T-helper 1 cell treated with Interleukin-12 subunit alpha and Interleukin-12 subunit beta and Interleukin-4 antibody, amounts not matched to agents 30 μg/mL and 1 μg/mL, for 36 hours (primary cell): ENCODE measurements at regions not wholly inside any gene's neighbourhood (a gene's known extent, or its start where the extent isn't known, plus 50 kb on each side); places are given as distances from the start of the nearest gene placed in this dataset.
"Not testable (repeated sequence)": the region's sequence is repeated elsewhere in the genome, so short reads cannot be mapped to it uniquely, and the experiment has no call there.

Source experiments
- H3K27ac Mint-ChIP-seq: one replicate; pipeline ENCODE4 v1.8.0; 2021; ENCODE audit warnings: mild to moderate bottlenecking, mixed read lengths
- H3K27me3 Mint-ChIP-seq: one replicate; pipeline ENCODE4 v1.8.0; 2021; ENCODE audit warnings: low read depth, mixed read lengths
- H3K36me3 Mint-ChIP-seq: one replicate; pipeline ENCODE4 v1.8.0; 2021; ENCODE audit warnings: low read depth, mixed read lengths
- H3K4me1 Mint-ChIP-seq: one replicate; pipeline ENCODE4 v1.8.0; 2021; ENCODE audit warnings: low read depth, mixed read lengths
- H3K4me3 Mint-ChIP-seq: one replicate; pipeline ENCODE4 v1.8.0; 2021; ENCODE audit warnings: mild to moderate bottlenecking, moderate library complexity, mixed read lengths
- H3K9me3 Mint-ChIP-seq: one replicate; pipeline ENCODE4 v1.8.0; 2021; ENCODE audit warnings: mixed read lengths

DNA sequence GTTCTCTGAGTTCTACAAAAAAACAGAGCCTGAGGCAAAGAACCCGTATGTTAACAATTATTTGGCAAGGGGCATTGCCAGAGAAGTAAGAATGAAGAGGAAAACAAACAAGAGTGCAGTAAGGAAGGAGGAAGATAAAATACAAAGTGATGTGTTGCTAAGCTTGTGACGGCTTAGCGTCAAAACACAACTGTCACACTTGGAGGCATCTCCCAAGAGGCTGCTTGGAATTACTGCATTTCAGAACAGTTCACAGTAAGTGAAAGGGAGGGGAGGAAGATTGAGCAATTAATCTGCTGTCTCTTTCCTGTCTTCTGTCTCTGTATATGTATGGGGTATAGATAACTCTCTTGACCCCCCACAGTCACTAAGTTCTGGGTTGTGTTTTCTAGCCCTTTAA is 1017.0 kb upstream of the TMPRSS15 start:
- Mint-ChIP-seq H3K27ac (no peak overlapping the region), H3K9me3 (peaks cover 30% of the 10 kb centered on the region), H3K4me1 (no peaks in the 10 kb centered on the region), H3K27me3 (no peaks in the 10 kb centered on the region), H3K36me3 (no peaks in the 10 kb centered on the region), H3K4me3 (no peak overlapping the region)

DNA sequence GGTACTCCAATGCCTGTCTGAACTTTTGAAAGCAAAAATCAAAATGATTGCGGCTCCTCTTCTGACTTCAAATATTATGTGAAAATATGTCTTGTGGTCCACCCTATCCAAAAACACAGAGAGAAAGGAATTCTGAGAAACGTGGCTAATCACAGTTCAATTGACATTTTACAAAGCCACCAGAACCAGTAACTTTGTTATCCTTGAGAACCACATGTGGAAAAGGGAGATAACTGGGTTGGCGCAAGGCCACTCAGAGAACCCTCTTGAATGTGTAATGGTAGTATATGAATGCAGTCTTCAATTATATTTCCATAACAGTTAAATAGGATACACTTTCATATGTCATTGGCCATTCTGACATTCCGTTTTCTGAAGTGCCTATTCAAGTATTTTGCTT is 1030.0 kb upstream of the TMPRSS15 start:
- Mint-ChIP-seq H3K4me3 (no peak overlapping the region), H3K27me3 (no peaks in the 10 kb centered on the region), H3K27ac (no peak overlapping the region), H3K9me3 (peaks cover 24% of the 10 kb centered on the region), H3K36me3 (no peaks in the 10 kb centered on the region), H3K4me1 (no peaks in the 10 kb centered on the region)

DNA sequence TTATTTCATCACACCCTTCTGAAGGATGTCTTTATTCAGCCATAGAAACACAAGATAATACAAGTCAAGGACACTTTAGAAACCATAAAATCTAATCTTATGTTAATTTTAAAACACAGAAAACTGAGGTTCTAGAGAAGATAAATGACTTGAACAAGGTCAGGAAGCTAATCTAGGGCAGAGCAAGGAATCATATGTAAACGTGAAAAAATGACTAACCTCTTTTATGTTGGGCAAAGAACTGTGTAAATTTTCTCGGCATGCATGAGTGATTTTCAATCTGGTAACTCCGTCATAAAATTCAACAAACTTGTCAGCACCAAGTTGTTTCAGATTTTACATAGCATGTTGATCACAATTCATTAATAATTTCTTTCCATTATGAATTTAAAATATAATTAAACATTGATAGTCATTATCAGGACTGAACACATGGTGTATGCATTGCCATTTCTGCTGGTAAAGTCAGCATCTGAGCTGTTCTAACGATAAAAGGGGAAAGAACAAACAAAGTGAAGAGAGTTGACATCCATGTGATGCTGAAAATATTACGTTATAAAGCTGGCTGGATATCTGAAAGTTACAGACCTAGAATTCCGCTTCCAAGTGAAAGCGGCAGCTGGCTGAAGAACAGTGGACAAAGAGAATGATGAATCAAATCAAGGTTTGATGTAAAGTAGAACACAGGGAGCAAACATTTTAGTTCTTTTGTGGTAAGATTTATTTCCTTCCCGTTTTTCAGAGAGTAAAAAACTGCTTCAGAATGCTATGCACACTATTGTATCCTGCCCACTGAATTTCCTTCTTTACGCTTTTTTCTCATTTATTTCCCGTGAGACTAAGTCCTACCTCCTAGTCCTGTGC is 1037.4 kb upstream of the TMPRSS15 start:
- Mint-ChIP-seq H3K4me1 (no peaks in the 10 kb centered on the region), H3K9me3 (peaks cover 12% of the 10 kb centered on the region), H3K27ac (no peak overlapping the region), H3K27me3 (no peaks in the 10 kb centered on the region), H3K4me3 (no peak overlapping the region), H3K36me3 (no peaks in the 10 kb centered on the region)

DNA sequence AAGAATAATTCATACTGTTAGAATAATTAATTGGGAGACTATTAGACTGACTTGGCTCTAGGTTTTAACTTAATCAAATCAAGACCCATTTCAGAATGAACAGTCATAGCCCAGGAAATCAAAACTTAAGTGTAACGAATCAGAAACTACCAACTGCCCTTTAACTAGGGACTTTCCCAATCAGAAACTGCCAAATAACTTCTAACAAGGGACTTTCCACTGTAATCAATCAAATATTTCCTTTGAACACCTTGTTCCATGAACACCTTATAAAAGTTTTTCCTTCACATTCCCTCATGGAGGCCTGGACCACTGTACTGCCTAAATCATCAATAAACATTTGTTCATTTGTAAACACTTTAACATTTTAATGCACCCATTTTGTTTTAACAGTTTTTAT is 1054.7 kb upstream of the TMPRSS15 start:
- Mint-ChIP-seq H3K27me3 (no peaks in the 10 kb centered on the region), H3K36me3 (peaks cover 2% of the 10 kb centered on the region), H3K27ac (no peak overlapping the region), H3K4me3 (no peak overlapping the region), H3K9me3 (peaks cover 18% of the 10 kb centered on the region), H3K4me1 (no peaks in the 10 kb centered on the region)

DNA sequence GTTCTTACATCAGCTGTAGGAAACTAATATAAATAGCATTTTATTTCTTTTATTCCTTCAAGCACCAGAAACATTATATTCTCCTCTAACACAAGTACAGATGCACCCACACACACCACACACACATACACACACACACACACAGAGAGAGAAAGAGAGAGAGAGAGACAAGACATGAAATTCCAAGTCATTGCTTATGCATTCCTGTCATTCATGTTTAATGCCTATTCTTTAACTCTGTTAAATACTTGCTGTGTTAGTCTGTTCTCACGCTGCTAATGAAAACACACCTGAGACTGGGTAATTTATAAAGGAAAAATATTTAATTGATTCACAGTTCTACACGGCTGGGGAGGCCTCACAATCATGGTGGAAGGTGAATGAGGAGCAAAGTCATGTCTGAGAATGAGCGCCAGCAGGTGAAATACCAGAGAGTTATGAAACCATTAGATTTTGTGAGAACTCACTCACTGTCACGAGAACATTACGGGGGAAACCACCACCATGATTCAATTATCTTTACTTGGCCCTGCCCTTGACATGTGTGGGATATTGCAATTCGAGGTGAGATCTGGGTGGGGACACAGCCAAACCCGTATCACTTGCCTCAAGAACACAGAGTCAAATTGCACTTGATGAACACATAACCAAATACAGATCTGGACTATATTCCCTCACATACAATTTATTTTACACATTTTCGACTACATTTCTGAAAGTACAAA is 1058.1 kb upstream of the TMPRSS15 start:
- Mint-ChIP-seq H3K27me3 (no peaks in the 10 kb centered on the region), H3K4me1 (no peaks in the 10 kb centered on the region), H3K9me3 (peaks cover 15% of the 10 kb centered on the region), H3K27ac (no peak overlapping the region), H3K4me3 (no peak overlapping the region), H3K36me3 (peaks cover 2% of the 10 kb centered on the region)

DNA sequence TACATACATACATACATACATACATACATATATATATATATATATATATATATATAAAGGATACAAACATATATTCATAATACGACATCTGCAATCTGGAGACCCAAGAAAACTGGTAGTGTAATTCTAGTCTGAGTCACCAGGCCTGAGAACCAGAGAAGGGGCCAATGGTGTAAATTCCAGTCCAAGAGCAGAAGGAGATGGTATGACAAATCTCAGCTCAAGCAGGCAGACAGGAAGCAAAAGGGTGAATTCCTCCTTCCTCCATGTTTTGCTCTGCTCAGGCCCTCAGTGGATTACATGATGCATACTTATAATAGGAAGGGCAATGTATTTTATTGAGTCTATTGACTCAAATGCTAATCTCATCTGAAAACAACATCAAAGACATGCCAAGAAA is 1060.4 kb upstream of the TMPRSS15 start:
- H3K27me3 Mint-ChIP-seq = no peaks in the 10 kb centered on the region
- H3K4me3 Mint-ChIP-seq = no peak overlapping the region
- H3K9me3 Mint-ChIP-seq = peaks cover 19% of the 10 kb centered on the region
- no peaks in the 10 kb centered on the region for H3K4me1 Mint-ChIP-seq
- H3K36me3 Mint-ChIP-seq = peaks cover 2% of the 10 kb centered on the region
- H3K27ac Mint-ChIP-seq = no peak overlapping the region

DNA sequence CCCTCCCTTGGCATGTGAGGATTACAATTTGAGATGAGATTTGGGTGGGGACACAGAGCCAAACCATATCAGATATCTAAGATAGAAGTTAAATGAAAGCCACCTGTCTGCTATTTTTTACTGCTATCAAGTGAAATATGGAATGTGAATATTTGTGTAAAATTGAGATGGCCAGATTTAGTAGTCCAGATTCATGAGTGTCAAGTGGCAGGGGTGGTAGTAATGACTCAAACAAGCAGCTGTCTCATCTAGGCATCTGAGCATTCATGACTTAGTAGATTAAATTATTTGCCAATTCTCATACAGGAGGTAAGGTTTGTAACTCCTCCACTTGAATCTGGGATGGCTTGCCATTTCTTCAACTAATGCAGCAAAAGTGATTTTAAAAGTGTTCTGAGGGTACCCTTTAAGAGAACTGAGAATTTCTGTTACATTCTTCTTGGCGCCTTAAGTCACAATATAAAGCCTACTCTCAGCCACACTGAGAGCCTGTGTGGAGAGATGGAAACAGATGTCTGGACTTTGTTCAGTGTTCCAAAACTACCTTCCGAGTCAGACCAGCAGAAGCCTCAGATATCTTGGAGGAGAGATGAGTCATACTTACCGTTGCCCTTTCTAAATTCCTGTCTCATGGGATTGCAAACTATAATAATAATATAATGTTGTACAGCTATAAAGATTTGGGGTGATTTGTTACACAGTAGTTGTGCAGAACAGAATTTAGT is 1065.6 kb upstream of the TMPRSS15 start:
- Mint-ChIP-seq H3K4me1 (no peaks in the 10 kb centered on the region), H3K27me3 (no peaks in the 10 kb centered on the region)

DNA sequence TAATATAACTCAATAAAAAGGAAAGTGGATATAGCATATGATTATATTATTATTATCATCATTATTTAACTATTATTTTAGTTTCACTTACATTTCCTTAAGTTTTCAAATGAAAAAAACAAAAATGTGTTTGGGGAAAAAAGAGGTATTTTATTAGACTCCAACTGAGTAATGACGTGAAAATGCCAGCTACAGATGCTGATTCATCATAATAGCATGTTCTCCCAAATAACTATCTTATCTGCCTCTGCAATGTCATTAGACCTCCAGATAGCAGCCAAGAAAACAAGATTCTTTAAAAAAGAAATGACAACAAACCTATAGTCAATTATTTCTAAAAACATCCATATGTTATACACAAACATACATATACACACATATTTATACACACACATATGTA is 1071.9 kb upstream of the TMPRSS15 start:
- no peaks in the 10 kb centered on the region for H3K27me3 Mint-ChIP-seq
- no peak overlapping the region for H3K4me3 Mint-ChIP-seq
- H3K36me3 Mint-ChIP-seq = no peaks in the 10 kb centered on the region
- peaks cover 30% of the 10 kb centered on the region for H3K9me3 Mint-ChIP-seq
- H3K4me1 Mint-ChIP-seq = no peaks in the 10 kb centered on the region
- H3K27ac Mint-ChIP-seq = no peak overlapping the region

More for the DNA sequence above, 1065.6 kb upstream of the TMPRSS15 start:
- Mint-ChIP-seq H3K9me3 (peaks cover 23% of the 10 kb centered on the region), H3K27ac (no peak overlapping the region), H3K36me3 (no peaks in the 10 kb centered on the region), H3K4me3 (no peak overlapping the region)

DNA sequence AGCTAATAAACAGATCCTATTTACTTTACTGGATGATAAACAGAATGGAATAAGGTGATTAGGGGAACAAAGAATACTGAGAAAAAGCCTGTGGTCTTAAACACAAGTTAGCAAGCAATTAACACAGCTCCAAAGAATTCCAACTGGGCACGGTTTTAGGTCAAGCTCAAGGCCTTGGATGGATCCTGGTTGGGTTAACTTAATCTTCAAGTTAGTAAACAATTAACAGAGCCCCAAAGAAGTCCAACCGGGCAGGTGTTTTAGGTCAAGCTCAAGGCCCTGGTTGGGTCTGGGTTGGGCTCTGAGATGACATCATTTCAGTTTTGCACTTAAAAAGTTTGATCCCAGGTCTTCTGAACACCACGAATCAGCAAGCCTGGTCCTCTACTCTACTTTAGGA is 1086.3 kb upstream of the TMPRSS15 start:
- H3K4me3 Mint-ChIP-seq = no peak overlapping the region
- no peaks in the 10 kb centered on the region for H3K4me1 Mint-ChIP-seq
- no peaks in the 10 kb centered on the region for H3K27me3 Mint-ChIP-seq
- peaks cover 13% of the 10 kb centered on the region for H3K9me3 Mint-ChIP-seq
- H3K36me3 Mint-ChIP-seq = no peaks in the 10 kb centered on the region
- H3K27ac Mint-ChIP-seq = no peak overlapping the region

DNA sequence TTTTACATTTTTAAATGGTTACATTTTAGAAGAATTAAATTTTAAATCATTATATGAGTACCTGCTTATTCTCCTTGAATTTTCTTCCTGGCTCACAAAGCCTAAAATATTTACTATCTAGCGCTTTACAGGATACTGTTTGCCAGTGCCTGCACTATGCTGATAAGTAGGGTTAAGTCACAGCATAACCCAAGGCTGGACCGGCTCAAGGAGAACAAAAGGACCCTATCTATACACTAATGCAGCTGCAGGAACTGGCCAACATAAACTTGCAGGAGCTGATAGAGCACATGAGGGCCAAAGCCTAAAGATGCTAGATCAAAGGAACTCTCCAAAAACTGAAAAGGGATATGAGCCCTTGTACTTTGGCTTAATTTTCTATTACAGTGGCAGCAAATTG is 1086.9 kb upstream of the TMPRSS15 start:
- no peaks in the 10 kb centered on the region for H3K27me3 Mint-ChIP-seq
- H3K27ac Mint-ChIP-seq = no peak overlapping the region
- H3K4me1 Mint-ChIP-seq = no peaks in the 10 kb centered on the region
- H3K36me3 Mint-ChIP-seq = no peaks in the 10 kb centered on the region
- peaks cover 13% of the 10 kb centered on the region for H3K9me3 Mint-ChIP-seq
- H3K4me3 Mint-ChIP-seq = no peak overlapping the region

DNA sequence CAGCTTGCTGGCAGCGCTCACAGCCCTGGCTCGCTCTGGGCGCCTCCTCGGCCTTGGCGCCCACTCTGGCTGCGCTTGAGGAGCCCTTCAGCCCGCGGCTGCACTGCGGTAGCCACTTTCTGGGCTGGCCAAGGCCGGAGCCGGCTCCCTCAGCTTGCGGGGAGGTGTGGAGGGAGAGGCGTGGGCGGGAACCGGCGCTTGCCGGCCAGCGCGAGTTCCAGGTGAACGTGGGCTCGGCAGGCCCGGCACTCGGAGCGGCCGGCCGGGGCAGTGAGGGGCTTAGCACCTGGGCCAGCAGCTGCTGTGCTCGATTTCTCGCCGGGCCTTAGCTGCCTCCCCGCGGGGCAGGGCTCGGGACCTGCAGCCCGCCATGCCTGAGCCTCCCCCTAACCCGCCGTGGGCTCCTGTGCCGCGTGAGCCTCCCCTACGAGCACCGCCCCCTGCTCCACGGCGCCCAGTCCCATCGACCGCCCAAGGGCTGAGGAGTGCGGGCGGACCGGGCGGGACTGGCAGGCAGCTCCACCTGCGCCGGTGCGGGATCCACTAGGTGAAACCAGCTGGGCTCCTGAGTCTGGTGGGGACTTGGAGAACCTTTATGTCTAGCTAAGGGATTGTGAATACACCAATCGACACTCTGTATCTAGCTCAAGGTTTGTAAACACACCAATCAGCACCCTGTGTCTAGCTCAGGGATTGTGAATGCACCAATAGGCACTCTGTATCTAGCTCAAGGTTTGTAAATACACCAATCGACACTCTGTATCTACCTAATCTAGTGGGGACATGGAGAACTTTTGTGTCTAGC is 1090.1 kb upstream of the TMPRSS15 start:
- not testable (repeated sequence) for H3K36me3 Mint-ChIP-seq, H3K4me3 Mint-ChIP-seq, H3K27ac Mint-ChIP-seq, H3K4me1 Mint-ChIP-seq, H3K27me3 Mint-ChIP-seq
- H3K9me3 Mint-ChIP-seq = peaks cover 16% of the 10 kb centered on the region

DNA sequence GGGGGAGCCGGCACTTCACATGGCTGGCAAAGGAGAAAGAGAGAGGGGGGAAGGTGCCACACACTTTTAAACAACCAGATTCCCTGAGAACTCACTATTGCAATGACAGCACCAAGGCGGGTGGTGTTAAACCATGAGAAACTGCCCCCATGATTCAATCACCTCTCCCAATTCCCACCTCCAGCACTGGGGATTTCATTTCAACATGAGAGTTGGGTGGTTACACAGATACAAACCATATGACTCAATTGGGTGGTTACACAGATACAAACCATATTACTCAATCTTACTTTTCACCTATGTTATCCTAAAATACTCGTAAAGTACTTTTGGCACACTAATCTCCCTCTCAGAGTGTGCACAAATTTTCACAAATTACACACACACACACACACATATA is 1097.5 kb upstream of the TMPRSS15 start:
- no peak overlapping the region for H3K4me3 Mint-ChIP-seq

DNA sequence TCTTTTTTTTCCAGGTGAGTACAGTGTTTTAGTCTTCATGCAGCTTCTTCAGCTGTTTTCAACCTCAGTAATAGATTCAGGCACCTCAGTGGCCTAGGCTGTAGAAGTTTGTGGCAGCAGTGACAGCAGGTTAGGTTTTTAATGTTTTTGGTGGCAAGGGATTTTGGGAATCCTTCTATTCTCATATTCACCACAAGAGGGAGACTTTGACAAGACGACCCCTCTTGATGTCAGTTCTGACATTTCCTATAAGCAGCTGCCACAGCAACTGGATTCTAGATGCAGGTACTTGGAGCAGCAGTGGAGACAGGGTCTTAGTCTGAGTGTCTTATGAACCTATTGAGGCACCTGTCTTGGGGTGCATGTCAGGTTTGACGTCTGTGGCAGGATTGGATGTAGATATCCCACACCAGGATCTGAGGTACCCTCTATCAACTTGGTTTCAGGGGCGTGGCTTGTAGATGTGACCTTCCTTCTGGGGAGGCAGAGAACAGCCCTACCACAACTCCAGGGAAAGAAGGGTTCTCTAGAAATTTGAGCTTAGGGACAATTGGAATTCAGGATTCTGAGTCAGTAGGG is 1104.2 kb upstream of the TMPRSS15 start:
- Mint-ChIP-seq H3K36me3 (no peaks in the 10 kb centered on the region), H3K27me3 (no peaks in the 10 kb centered on the region), H3K9me3 (peaks cover 37% of the 10 kb centered on the region), H3K4me1 (no peaks in the 10 kb centered on the region), H3K27ac (no peak overlapping the region), H3K4me3 (no peak overlapping the region)

More for the DNA sequence above, 1097.5 kb upstream of the TMPRSS15 start:
- Mint-ChIP-seq H3K27ac (no peak overlapping the region), H3K9me3 (peaks cover 22% of the 10 kb centered on the region), H3K4me1 (no peaks in the 10 kb centered on the region), H3K36me3 (no peaks in the 10 kb centered on the region), H3K27me3 (no peaks in the 10 kb centered on the region)

DNA sequence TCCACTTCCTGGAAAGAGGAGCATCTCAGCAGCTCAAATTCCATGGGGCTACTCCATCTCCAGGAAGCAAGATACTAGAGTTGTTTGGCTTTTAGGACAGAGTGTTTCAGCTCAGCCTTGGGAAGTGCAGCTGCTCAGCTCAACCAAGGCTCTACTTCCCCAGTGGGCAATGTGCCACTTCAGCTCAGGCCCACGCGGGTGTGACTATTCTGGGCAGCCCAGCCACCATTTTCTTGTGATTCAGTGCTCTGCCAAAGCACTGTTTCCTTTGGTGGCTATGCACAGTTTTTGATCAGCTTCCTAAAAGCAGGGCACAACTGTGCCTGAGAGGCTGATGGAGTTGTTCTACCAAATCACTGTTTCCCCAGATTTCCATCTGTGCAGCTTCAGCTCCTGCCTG is 1104.9 kb upstream of the TMPRSS15 start:
- Mint-ChIP-seq H3K9me3 (peaks cover 34% of the 10 kb centered on the region), H3K27ac (no peak overlapping the region), H3K4me1 (no peaks in the 10 kb centered on the region), H3K36me3 (no peaks in the 10 kb centered on the region), H3K27me3 (no peaks in the 10 kb centered on the region), H3K4me3 (no peak overlapping the region)
